HL-60 (cell line): ENCODE measurements at regions not wholly inside any gene's neighbourhood (a gene's known extent, or its start where the extent isn't known, plus 50 kb on each side); places are given as distances from the start of the nearest gene placed in this dataset.

Experiments
- CTCF ChIP-seq: IDR thresholded peaks from one replicate; pipeline ENCODE4 v1.5.1; 2011; ENCODE audit warnings: low read length, control low read depth, inconsistent platforms; ENCODE audit not compliant: insufficient read depth
- GABPA ChIP-seq: IDR thresholded peaks from 2 replicates; pipeline ENCODE4 v1.6.1; 2012; ENCODE audit warnings: low read depth
- POLR2AphosphoS5 ChIP-seq: IDR thresholded peaks from 2 replicates; pipeline ENCODE4 v1.6.1; 2012; ENCODE audit warnings: low read depth
- SPI1 ChIP-seq: IDR thresholded peaks from 2 replicates; pipeline ENCODE4 v1.6.1; 2012; ENCODE audit warnings: low read depth, mild to moderate bottlenecking, borderline replicate concordance
- TF ChIP-seq, protein P1 (sequence below): IDR thresholded peaks from 2 replicates; pipeline ENCODE4 v1.6.1; 2012; ENCODE audit warnings: low read depth; ENCODE audit not compliant: insufficient replicate concordance

DNA sequence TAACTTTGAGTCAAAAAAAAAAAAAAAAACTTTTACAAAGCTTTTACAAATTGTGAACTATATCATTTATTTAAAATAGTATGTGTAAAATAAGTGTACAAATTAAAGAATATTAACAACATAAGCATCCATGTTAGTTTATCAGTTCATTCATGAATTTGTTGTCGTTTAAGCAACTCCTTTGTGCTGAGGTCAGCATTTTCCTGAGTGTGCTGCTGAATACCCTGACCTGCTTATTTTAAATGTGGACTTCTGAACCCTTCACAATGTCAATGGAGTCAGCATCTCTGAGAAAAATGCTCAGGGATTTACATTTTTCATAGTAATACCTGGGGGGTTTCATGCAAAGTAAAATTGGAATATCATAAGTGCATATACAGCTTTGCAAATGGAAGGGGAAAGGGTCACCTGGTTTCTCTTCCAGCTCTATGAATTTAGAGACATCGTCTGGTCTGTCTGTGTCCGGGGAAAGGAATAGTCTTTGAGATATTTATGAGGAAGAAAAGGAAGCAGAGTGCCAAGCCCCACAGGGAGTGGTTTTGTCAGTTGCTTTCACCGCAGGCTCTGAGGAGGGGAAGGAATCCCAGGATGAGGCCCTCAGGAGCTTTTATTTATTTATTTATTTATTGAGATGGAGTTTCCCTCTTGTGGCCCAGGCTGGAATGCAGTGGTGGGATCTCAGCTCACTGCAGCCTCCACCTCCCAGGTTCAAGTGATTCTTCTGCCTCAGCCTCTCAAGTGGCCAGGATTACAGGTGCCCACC is 125.5 kb upstream of the SVIL start:
- TF ChIP-seq CTCF (no peak), POLR2AphosphoS5 (no peak), SPI1 (no peak), GABPA (no peak)
- TF ChIP-seq, protein P1, sequence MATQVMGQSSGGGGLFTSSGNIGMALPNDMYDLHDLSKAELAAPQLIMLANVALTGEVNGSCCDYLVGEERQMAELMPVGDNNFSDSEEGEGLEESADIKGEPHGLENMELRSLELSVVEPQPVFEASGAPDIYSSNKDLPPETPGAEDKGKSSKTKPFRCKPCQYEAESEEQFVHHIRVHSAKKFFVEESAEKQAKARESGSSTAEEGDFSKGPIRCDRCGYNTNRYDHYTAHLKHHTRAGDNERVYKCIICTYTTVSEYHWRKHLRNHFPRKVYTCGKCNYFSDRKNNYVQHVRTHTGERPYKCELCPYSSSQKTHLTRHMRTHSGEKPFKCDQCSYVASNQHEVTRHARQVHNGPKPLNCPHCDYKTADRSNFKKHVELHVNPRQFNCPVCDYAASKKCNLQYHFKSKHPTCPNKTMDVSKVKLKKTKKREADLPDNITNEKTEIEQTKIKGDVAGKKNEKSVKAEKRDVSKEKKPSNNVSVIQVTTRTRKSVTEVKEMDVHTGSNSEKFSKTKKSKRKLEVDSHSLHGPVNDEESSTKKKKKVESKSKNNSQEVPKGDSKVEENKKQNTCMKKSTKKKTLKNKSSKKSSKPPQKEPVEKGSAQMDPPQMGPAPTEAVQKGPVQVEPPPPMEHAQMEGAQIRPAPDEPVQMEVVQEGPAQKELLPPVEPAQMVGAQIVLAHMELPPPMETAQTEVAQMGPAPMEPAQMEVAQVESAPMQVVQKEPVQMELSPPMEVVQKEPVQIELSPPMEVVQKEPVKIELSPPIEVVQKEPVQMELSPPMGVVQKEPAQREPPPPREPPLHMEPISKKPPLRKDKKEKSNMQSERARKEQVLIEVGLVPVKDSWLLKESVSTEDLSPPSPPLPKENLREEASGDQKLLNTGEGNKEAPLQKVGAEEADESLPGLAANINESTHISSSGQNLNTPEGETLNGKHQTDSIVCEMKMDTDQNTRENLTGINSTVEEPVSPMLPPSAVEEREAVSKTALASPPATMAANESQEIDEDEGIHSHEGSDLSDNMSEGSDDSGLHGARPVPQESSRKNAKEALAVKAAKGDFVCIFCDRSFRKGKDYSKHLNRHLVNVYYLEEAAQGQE = no peak
